Activated naive CD4-positive, alpha-beta T cell treated with anti-CD3 and anti-CD28 coated beads, Interleukin-2, amount 10 ng/mL, durations not matched to agents 7 days and 5 days (primary cell): ENCODE measurements at regions not wholly inside any gene's neighbourhood (a gene's known extent, or its start where the extent isn't known, plus 50 kb on each side); places are given as distances from the start of the nearest gene placed in this dataset.
"Not testable (repeated sequence)": the region's sequence is repeated elsewhere in the genome, so short reads cannot be mapped to it uniquely, and the experiment has no call there.

Experiments
- CTCF ChIA-PET: fragments of 350-600 bp; sonication (Branson Sonifier 250); formaldehyde crosslinking; loops from one replicate; lab custom pipeline; 2021; ENCODE audit warnings: antibody characterized with exemption; lab: Charles Lee
- DNase-seq: peaks from one replicate; pipeline ENCODE4 v3.0.0-alpha.2; 2020
- H3K27ac Mint-ChIP-seq: one replicate; pipeline ENCODE4 v1.8.0; 2021; ENCODE audit warnings: mild to moderate bottlenecking, moderate library complexity, mixed read lengths
- H3K27me3 Mint-ChIP-seq: one replicate; pipeline ENCODE4 v1.8.0; 2021; ENCODE audit warnings: mild to moderate bottlenecking, mixed read lengths
- H3K36me3 Mint-ChIP-seq: one replicate; pipeline ENCODE4 v1.8.0; 2021; ENCODE audit warnings: mixed read lengths
- H3K4me1 Mint-ChIP-seq: one replicate; pipeline ENCODE4 v1.8.0; 2021; ENCODE audit warnings: mixed read lengths
- H3K4me3 Mint-ChIP-seq: one replicate; pipeline ENCODE4 v1.8.0; 2021; ENCODE audit warnings: mild to moderate bottlenecking, moderate library complexity, mixed read lengths
- H3K9me3 Mint-ChIP-seq: one replicate; pipeline ENCODE4 v1.8.0; 2021; ENCODE audit warnings: mixed read lengths

GRCh38 chr16:31975826-31976419 lies 102.3 kb downstream of the ZNF267 start:
- H3K4me3 Mint-ChIP-seq, DNase-seq, H3K27ac Mint-ChIP-seq, H3K9me3 Mint-ChIP-seq, H3K4me1 Mint-ChIP-seq, H3K27me3 Mint-ChIP-seq, H3K36me3 Mint-ChIP-seq, CTCF ChIA-PET: not testable (repeated sequence)

- H3K9me3 Mint-ChIP-seq, H3K4me3 Mint-ChIP-seq, DNase-seq, H3K27ac Mint-ChIP-seq, H3K36me3 Mint-ChIP-seq, CTCF ChIA-PET, H3K4me1 Mint-ChIP-seq, H3K27me3 Mint-ChIP-seq: not testable (repeated sequence)
These were observed 104.9 kb downstream of the ZNF267 start for GRCh38 chr16:31978463-31978862.

GRCh38 chr16:31981739-31982138 lies 108.1 kb downstream of the ZNF267 start:
- DNase-seq, H3K27ac Mint-ChIP-seq, H3K27me3 Mint-ChIP-seq, H3K9me3 Mint-ChIP-seq, CTCF ChIA-PET, H3K36me3 Mint-ChIP-seq, H3K4me1 Mint-ChIP-seq, H3K4me3 Mint-ChIP-seq: not testable (repeated sequence)

GRCh38 chr16:31982986-31983385 lies 109.4 kb downstream of the ZNF267 start:
- H3K27me3 Mint-ChIP-seq, H3K27ac Mint-ChIP-seq, DNase-seq, H3K4me1 Mint-ChIP-seq, H3K9me3 Mint-ChIP-seq, H3K36me3 Mint-ChIP-seq, CTCF ChIA-PET, H3K4me3 Mint-ChIP-seq: not testable (repeated sequence)

GRCh38 chr16:31983666-31984065 lies 110.1 kb downstream of the ZNF267 start:
- DNase-seq, CTCF ChIA-PET, H3K27ac Mint-ChIP-seq, H3K4me3 Mint-ChIP-seq, H3K36me3 Mint-ChIP-seq, H3K27me3 Mint-ChIP-seq, H3K9me3 Mint-ChIP-seq, H3K4me1 Mint-ChIP-seq: not testable (repeated sequence)

- H3K27ac Mint-ChIP-seq, DNase-seq, H3K4me1 Mint-ChIP-seq, H3K9me3 Mint-ChIP-seq, H3K36me3 Mint-ChIP-seq, H3K27me3 Mint-ChIP-seq, CTCF ChIA-PET, H3K4me3 Mint-ChIP-seq: not testable (repeated sequence)
These were observed 113.3 kb downstream of the ZNF267 start for GRCh38 chr16:31986895-31987294.

GRCh38 chr16:31988595-31989581 lies 115.3 kb downstream of the ZNF267 start:
- CTCF ChIA-PET, H3K36me3 Mint-ChIP-seq, H3K27ac Mint-ChIP-seq, H3K4me1 Mint-ChIP-seq, H3K27me3 Mint-ChIP-seq, H3K4me3 Mint-ChIP-seq, H3K9me3 Mint-ChIP-seq: not testable (repeated sequence)
- peak; percentile 70 for DNase-seq

GRCh38 chr16:31990261-31990660 lies 116.7 kb downstream of the ZNF267 start:
- H3K27me3 Mint-ChIP-seq, H3K36me3 Mint-ChIP-seq, CTCF ChIA-PET, H3K4me1 Mint-ChIP-seq, H3K9me3 Mint-ChIP-seq, H3K27ac Mint-ChIP-seq, H3K4me3 Mint-ChIP-seq, DNase-seq: not testable (repeated sequence)

- DNase-seq, H3K36me3 Mint-ChIP-seq, H3K4me1 Mint-ChIP-seq, H3K9me3 Mint-ChIP-seq, H3K27me3 Mint-ChIP-seq, H3K4me3 Mint-ChIP-seq, CTCF ChIA-PET, H3K27ac Mint-ChIP-seq: not testable (repeated sequence)
These were observed 117.4 kb downstream of the ZNF267 start for GRCh38 chr16:31990980-31991379.

GRCh38 chr16:31996325-31996724 lies 122.7 kb downstream of the ZNF267 start:
- CTCF ChIA-PET, H3K27me3 Mint-ChIP-seq, H3K4me1 Mint-ChIP-seq, H3K27ac Mint-ChIP-seq, H3K4me3 Mint-ChIP-seq, H3K36me3 Mint-ChIP-seq, H3K9me3 Mint-ChIP-seq: not testable (repeated sequence)
- DNase-seq: peak; percentile 42

- H3K36me3 Mint-ChIP-seq, H3K27me3 Mint-ChIP-seq, H3K27ac Mint-ChIP-seq, H3K4me1 Mint-ChIP-seq, DNase-seq, H3K4me3 Mint-ChIP-seq, CTCF ChIA-PET, H3K9me3 Mint-ChIP-seq: not testable (repeated sequence)
These were observed 128.9 kb downstream of the ZNF267 start for GRCh38 chr16:32002496-32002895.

- H3K36me3 Mint-ChIP-seq, H3K27me3 Mint-ChIP-seq, DNase-seq, CTCF ChIA-PET, H3K9me3 Mint-ChIP-seq, H3K4me1 Mint-ChIP-seq, H3K4me3 Mint-ChIP-seq, H3K27ac Mint-ChIP-seq: not testable (repeated sequence)
These were observed 130.2 kb downstream of the ZNF267 start for GRCh38 chr16:32003819-32004218.

GRCh38 chr16:32038783-32039496 lies 165.3 kb downstream of the ZNF267 start:
- H3K4me1 Mint-ChIP-seq, H3K4me3 Mint-ChIP-seq, H3K9me3 Mint-ChIP-seq, H3K36me3 Mint-ChIP-seq, CTCF ChIA-PET, H3K27ac Mint-ChIP-seq, H3K27me3 Mint-ChIP-seq: not testable (repeated sequence)
- DNase-seq: peak; percentile 20

- H3K4me1 Mint-ChIP-seq, H3K27ac Mint-ChIP-seq, DNase-seq, CTCF ChIA-PET, H3K4me3 Mint-ChIP-seq, H3K27me3 Mint-ChIP-seq, H3K9me3 Mint-ChIP-seq, H3K36me3 Mint-ChIP-seq: not testable (repeated sequence)
These were observed 166.3 kb downstream of the ZNF267 start for GRCh38 chr16:32039919-32040318.
